Fibroblast of mammary gland (primary cell): ENCODE measurements at regions not wholly inside any gene's neighbourhood (a gene's known extent, or its start where the extent isn't known, plus 50 kb on each side); places are given as distances from the start of the nearest gene placed in this dataset.
A peak's percentile ranks its signal among the peaks of the same experiment; 100 is the strongest.
"Not testable (repeated sequence)": the region's sequence is repeated elsewhere in the genome, so short reads cannot be mapped to it uniquely, and the experiment has no call there.

Experiments used
- DNase-seq: peaks from one replicate; pipeline ENCODE4 v3.0.0-alpha.2; 2010; ENCODE audit warnings: low read depth
- H3K4me3 ChIP-seq: 2 replicates; pipeline ENCODE4 v1.5.1; 2011; ENCODE audit warnings: low read depth, mild to moderate bottlenecking, low read length, moderate library complexity; ENCODE audit not compliant: control insufficient read depth
- TF ChIP-seq, protein P1 (sequence below): conservative IDR thresholded peaks from 2 replicates; pipeline ENCODE4 v1.5.1; 2011; ENCODE audit warnings: low read depth, low read length, inconsistent platforms; ENCODE audit not compliant: control insufficient read depth, insufficient read depth

- DNase-seq: peak; percentile 25
- TF ChIP-seq, protein P1, sequence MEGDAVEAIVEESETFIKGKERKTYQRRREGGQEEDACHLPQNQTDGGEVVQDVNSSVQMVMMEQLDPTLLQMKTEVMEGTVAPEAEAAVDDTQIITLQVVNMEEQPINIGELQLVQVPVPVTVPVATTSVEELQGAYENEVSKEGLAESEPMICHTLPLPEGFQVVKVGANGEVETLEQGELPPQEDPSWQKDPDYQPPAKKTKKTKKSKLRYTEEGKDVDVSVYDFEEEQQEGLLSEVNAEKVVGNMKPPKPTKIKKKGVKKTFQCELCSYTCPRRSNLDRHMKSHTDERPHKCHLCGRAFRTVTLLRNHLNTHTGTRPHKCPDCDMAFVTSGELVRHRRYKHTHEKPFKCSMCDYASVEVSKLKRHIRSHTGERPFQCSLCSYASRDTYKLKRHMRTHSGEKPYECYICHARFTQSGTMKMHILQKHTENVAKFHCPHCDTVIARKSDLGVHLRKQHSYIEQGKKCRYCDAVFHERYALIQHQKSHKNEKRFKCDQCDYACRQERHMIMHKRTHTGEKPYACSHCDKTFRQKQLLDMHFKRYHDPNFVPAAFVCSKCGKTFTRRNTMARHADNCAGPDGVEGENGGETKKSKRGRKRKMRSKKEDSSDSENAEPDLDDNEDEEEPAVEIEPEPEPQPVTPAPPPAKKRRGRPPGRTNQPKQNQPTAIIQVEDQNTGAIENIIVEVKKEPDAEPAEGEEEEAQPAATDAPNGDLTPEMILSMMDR: no peak
- no peak overlapping the region for H3K4me3 ChIP-seq
Observed at GRCh38 chr4:31237233-31237632, 517.1 kb downstream of the PCDH7 start.

DNA sequence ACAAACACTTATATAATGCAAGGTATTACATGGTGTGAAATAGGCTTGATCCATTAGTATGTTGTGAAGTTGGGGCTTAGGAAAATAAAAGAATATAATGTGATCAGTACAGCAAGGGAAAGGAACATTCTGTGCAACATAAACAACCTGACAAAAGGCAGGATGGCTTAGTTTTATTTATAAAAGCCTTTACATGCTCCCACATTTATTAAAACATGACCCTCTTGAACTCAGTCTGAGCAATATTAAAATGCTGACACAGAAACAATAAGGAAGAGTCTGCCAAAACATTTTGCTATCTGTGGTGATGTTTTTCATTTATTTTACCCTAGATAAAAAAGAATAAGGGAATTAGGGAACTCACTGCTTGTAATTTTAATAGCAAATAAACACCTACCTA, 519.7 kb downstream of the PCDH7 start:
- DNase-seq: no peak
- no peak overlapping the region for H3K4me3 ChIP-seq
- TF ChIP-seq, protein P1: no peak

- no peak for DNase-seq
- H3K4me3 ChIP-seq: no peak overlapping the region
- TF ChIP-seq, protein P1: no peak
Observed at GRCh38 chr4:31241504-31242106, 521.4 kb downstream of the PCDH7 start.

GRCh38 chr4:31246856-31247255, 526.7 kb downstream of the PCDH7 start:
- TF ChIP-seq, protein P1: no peak
- DNase-seq: no peak

DNA sequence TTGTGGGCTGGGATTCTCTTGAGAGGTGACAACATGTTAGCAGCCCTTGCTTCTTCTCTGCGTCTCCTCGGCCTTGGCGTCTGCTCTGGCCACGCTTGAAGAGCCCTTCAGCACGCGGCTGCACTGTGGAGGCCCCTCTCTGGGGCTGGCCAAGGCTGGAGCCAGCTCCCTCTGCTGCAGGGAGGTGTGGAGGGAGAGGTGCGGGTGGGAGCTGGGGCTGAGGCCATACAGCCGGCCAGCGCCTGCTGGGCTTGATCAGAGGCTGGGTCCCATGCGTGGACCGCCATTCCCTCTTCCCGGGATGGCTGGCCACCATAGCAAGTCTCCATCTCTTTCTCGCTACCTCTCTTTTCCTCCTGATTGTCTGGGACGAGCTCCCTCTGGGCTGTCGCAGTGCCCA, 539.0 kb downstream of the PCDH7 start:
- DNase-seq: no peak

More at GRCh38 chr4:31246856-31247255, 526.7 kb downstream of the PCDH7 start:
- no peak overlapping the region for H3K4me3 ChIP-seq

GRCh38 chr4:31261632-31262031, 541.5 kb downstream of the PCDH7 start:
- DNase-seq: no peak
- TF ChIP-seq, protein P1: no peak
- no peak overlapping the region for H3K4me3 ChIP-seq

More for the DNA sequence above, 539.0 kb downstream of the PCDH7 start:
- no peak overlapping the region for H3K4me3 ChIP-seq
- TF ChIP-seq, protein P1: no peak

DNA sequence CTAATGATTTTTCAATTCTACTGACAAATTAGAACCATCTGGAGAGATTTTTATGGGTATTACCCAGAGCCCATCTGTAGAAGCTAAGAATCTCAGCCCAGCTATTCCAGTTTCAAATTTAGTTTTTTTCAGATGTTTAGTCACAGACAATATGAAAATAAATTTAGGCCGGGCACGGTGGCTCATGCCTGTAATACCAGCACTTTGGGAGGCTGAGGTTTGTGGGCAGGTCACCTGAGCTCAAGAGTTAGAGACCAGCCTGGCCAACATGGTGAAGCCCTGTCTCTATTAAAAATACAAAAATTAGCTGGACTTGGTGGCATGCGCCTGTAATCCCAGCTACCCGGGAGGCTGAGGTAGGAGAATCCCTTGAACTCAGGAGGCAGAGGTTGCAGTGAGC, 545.9 kb downstream of the PCDH7 start:
- H3K4me3 ChIP-seq, DNase-seq: not testable (repeated sequence)
